Fibroblast of lung (primary cell): ENCODE measurements at regions not wholly inside any gene's neighbourhood (a gene's known extent, or its start where the extent isn't known, plus 50 kb on each side); places are given as distances from the start of the nearest gene placed in this dataset.
"Not testable (repeated sequence)": the region's sequence is repeated elsewhere in the genome, so short reads cannot be mapped to it uniquely, and the experiment has no call there.

Source experiments
- EZH2 ChIP-seq: IDR thresholded peaks from 2 replicates; pipeline ENCODE4 v1.5.1; 2012; ENCODE audit warnings: low read length, control low read depth, mild to moderate bottlenecking; ENCODE audit errors: missing control alignments
- TF ChIP-seq, protein P1 (sequence below), 2 donors: IDR thresholded peaks in 1 of 2; conservative IDR thresholded peaks in 1 of 2; 1 replicate in 1 of 2; 2 replicates in 1 of 2; pipeline ENCODE4 v1.5.1; 2011 to 2012; ENCODE audit warnings: low read length in 2 of 2, control low read depth in 1 of 2, inconsistent platforms in 1 of 2, low read depth in 1 of 2, mild to moderate bottlenecking in 1 of 2

GRCh38 chr7:149665618-149666017 is 107.8 kb downstream of the ZNF467 start:
- TF ChIP-seq, protein P1, sequence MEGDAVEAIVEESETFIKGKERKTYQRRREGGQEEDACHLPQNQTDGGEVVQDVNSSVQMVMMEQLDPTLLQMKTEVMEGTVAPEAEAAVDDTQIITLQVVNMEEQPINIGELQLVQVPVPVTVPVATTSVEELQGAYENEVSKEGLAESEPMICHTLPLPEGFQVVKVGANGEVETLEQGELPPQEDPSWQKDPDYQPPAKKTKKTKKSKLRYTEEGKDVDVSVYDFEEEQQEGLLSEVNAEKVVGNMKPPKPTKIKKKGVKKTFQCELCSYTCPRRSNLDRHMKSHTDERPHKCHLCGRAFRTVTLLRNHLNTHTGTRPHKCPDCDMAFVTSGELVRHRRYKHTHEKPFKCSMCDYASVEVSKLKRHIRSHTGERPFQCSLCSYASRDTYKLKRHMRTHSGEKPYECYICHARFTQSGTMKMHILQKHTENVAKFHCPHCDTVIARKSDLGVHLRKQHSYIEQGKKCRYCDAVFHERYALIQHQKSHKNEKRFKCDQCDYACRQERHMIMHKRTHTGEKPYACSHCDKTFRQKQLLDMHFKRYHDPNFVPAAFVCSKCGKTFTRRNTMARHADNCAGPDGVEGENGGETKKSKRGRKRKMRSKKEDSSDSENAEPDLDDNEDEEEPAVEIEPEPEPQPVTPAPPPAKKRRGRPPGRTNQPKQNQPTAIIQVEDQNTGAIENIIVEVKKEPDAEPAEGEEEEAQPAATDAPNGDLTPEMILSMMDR (conservative IDR thresholded peaks at IDR 0.05 in 1 of 2, IDR thresholded peaks at IDR 0.05 in 1 of 2; ENCODE audit: low read depth in 1 of 2, low read length in 2 of 2) = not testable (repeated sequence)
- not testable (repeated sequence) for TF ChIP-seq EZH2
